GM21447 (cell line): ENCODE measurements at regions not wholly inside any gene's neighbourhood (a gene's known extent, or its start where the extent isn't known, plus 50 kb on each side); places are given as distances from the start of the nearest gene placed in this dataset.

Experiments
- ATAC-seq: cut with Tn5 transposase; IDR thresholded peaks from one replicate; pipeline ENCODE4 v1.9.1; 2021; ENCODE audit not compliant: unreplicated experiment

DNA sequence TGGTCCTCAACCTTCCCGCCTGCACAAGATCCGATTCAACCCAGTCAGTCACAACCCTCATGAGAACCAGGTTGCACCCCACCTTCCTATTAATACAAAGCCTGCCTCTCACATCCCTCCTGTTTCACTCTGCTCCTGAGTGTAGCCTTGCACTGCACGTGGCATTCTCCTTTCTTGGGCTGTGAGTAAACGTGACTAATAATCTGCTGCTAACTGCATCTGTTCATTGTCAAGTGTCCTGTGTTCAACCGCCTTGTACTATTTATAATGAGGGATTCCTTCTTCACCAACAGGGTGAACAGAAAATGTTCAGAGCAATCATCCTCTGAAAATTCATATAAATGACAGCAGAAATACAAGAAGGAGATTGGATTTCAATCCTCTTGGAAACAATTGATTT is 1608.2 kb downstream of the SLITRK5 start:
- ATAC-seq: no peak

DNA sequence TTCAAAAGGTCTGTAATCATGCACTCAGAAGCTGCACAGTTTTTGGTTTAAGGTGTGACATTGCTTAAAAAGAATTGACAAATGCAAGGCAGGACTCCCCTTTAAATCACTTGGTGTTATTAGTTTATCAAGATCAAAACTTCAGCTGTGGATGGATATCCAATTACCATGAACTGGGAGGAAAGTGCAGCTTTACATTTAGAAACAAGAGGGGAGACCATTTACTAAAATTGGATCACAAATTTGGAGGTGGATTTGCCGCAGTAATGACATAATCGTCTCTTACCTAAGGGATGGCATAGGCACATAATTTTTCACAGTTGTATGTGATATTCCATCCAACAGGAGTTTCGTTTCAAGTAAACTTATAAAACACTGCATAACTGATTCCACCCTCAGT is 1610.2 kb downstream of the SLITRK5 start:
- no peak for ATAC-seq

DNA sequence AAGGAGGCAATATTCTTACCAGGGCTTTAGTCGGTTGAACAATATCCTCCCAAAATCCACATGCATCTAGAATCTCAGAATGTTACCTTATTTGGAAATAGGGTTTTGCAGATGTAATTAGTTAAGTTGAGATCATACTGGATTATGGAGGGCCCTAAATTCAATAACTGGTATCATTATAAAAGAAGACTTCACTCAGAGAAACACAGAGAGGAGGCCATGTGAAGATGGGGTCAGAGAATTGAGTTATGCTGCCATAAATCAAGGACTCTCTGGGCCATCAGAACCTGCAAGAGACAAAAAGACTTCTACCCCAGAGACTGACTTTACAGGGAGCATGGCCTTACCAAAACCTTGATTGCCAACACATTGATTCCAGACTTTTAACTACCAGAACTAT is 1611.1 kb downstream of the SLITRK5 start:
- ATAC-seq: no peak

DNA sequence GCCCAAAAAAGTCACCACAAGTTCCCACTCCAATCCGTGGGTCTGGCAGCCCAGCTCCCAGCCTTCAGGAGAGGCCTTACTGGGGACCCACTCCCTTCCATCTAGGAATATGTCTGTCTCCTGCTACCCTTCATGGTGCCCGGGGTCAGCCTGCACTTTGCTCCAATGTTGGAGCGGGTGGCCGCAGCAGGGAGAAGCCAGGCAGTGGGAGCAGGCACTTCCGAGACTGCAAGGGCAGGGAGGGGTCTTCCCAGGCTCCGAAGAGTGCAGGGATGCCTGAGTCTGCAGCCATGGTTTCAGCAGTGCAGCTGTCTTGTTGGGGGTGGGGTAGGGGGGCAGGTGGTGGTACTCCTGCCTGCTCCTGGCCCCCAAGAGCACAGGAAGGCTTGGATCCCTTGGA is 1616.2 kb downstream of the SLITRK5 start:
- ATAC-seq: no peak

DNA sequence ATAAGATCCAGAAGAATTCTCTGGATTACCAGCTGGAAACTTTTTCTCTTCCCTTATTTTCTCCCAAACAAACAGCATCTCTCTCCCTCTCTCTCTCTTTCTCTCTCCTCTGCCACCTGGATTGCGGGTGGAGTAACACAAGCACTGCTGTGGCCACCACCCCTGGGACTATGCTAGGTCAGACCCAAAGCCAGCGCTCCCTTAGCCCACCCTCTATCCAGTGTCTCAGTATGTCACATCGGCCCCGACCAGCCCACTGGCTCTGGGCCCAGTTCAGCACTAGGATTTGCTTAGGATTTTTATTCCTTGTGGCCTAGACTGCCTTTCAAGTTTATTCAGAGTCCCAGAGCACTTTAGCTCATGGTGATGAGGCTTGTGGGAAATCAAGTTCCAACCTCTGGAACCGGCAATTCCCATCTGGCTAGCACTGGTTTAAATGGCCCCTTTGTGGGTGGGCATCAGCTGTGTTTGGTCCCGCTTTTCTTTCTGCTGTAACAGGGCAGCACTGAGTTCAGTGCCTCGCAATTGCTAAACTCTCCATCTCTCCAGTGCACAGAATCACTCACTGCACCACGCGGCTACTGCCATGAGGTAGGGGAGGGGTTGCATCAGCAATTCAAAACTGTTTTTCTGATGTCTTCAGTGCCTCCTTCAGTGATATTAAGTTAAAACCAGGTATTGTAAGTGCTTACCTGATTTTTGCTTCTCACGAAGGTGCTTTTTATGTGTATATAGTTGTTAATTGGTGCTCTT is 1623.1 kb downstream of the SLITRK5 start:
- no peak for ATAC-seq

DNA sequence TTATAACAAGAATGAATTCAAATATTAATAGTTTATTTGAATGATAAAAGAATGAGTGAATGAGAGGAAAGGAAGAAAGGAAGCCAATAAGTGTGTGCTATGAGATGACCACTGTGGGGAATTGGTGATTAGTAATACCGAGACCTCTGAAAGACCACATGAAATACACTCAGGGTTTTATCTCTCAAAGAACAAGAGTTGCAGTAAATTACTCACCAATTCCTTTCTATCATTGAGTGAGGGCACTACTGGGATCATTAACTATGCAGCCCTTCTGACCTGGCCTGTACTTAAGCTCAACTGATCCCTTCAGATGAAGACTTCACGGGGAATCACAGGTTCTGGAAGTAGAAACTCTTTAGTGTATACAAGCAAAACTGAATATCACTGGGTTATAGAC is 1636.1 kb downstream of the SLITRK5 start:
- no peak for ATAC-seq

DNA sequence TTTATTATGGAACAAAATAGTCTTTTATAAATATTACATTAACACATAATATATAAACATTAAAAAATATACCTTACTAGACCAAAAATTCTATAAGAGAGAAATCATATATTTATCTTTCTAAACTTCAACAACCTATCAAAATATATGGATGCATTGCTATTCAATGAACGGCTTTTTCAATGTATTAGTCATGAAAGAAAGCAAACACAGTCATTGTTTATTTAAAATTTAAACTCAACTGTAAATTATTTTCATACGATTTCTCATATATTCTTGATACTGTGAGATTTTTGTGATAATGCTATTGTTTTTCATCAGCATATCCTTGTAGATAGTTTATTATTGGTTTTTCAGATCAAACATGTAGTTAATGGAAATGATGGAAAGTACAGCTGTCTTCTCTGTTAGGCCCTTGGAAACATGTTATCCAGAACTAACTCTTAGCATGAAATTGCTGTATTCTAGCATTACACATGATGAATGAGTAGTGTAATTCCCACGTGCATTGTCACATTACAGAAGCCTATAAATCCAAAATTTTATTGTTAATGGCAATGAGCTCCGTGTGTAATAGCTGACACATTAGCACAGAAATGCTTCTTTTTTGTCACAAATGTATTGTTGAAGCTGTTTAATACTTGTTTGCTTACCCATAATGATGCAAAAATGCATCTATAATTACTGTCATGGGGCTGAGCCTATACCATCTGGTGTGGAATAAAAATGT is 1639.9 kb downstream of the SLITRK5 start:
- no peak for ATAC-seq

DNA sequence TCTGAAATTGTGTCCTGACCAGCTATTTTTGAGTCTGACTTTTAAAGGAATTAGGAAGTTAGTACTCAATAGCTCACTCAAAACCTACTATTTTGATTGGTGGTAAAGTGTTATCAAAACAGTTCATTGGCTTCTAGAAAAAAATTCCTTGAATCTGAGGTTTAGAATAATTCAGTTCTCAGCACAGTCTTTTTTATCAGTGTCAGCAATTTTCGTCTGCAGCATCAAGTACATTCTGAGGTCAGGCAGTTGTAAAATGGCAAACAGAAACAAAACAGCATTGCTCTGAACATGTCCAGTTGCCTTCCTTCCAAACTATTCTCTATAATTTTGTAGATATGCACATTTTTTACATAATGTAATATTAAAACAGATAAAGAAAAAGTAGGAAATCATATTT is 1644.1 kb downstream of the SLITRK5 start:
- no peak for ATAC-seq

DNA sequence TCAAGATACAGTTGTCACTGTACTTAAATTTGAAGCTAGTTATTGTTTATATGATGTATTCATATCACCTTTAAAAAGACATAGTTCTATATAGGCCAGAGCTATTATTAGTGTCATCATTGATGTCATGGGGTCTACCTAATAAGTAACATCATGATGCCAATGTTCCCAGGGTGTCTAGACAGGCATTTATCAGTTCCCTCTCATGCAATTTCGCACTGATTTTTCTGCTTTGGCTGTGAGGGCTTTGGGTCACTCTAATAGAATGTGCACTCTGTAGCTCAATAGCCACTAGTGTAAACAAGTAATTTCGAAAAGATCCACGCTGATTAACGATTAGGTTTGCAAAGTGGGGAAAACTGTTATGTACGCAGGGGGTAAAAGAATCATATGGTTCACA is 1651.3 kb downstream of the SLITRK5 start:
- no peak for ATAC-seq

DNA sequence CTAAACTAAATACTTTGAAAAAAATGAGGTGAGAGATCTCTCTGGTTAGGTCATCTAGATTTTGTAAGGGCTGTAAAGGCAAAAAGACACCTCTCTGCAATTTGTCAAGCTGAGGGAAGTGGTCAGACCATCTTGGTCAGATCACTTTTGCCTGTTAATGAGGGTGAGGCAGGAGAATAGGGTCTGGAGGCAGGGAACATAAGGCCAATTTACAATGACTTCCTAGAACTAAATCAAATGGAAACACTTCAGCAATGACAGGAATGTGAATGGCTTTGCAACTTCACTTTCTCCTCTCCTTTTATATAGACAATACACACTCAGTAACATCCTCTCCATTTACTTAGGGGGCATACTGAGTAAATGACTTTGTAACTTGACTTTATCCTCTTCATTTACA is 1653.4 kb downstream of the SLITRK5 start:
- no peak for ATAC-seq

DNA sequence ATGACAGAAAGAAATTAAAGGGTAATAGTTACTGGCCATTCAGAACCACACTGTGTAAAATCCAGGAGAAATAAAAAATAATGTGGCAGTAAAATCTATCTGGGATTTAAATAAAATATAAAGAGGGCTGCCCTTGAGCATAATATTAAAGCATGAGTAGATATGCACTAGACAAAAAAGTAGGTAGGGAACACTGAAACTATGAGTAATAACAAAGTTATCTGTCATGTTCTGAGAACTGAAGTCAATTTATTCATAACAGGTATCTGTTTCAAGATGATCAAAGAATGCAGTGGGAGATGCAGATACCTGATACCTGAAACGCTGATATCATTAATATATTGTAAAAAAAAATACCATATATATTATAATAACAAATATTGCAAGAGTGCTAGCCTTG is 1672.0 kb downstream of the SLITRK5 start:
- ATAC-seq: no peak

DNA sequence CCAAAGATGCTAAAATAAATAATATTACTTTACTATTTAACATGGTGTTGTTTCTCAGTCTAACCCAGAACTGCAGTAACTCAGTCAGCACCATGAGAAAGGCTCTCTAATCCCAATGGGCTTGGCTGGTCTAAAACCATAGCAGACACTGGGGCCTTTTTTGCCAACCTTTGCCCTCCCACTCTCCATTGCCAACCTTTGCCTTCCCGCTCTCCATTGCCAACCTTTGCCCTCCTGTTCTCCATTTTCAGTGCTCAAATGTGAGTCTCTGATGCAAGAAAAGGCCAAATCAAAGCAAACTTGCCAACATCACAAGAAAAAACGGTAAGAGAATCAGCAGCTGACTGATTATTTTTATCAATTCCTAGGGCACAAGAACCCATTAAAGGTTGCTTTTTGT is 1681.2 kb downstream of the SLITRK5 start:
- no peak for ATAC-seq

DNA sequence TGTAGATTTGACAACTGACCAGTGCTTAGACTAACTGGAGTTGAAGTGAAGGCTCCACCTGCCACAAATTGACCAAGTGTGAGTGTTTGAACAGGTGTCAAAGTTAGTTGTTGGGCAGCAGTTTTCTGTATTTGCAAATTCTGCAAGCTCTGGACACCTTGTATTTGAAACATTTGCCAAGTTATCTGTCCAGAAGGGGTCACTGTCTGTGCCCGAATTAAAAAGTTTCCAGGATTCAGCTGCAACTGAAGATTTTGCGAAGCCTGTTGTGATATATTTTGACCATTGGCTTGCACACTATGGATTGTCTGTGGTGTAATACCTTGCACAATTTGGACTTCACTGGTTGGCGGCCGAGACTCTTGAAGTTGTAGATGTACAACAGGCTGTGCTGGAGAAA is 1690.7 kb downstream of the SLITRK5 start:
- ATAC-seq: no peak

DNA sequence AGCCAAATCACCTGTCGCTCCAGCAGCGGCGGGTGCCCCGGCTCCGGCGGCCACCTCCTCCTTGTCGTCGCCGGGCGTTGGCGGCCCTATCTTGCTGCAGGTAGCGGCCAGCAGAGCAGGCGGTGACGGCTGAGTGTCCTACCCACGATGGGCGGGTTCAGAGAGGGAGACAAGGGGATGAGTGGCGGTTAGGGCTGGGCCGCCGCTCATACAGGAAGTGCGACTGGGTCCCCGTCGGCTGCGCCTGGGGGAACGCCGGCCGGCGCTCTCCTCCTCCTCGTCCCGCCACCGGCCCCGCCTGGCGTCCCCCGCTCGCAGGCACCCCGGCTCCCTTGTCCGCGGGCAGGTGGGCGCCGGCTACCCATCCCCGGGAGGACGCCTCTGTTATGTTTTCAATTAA is 1692.0 kb downstream of the SLITRK5 start:
- ATAC-seq: no peak

DNA sequence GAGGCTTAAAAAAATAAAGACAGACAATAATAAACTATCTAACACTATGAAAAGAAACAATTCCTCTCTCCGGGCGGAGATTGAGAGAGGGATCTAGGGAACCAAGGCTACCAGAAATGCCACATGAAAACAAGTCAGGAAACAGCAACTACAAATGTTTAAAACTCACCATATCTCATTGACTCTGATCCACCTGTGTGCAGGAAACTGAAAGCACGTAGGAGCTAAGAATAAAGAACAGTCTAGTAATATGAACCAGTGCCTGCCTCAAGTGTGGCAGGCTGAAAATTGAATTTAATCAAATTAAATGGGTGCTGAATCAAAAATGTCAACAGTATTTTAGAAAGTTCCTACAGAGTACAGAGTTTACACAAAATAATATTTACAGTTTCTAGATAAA is 1701.0 kb downstream of the SLITRK5 start:
- no peak for ATAC-seq

DNA sequence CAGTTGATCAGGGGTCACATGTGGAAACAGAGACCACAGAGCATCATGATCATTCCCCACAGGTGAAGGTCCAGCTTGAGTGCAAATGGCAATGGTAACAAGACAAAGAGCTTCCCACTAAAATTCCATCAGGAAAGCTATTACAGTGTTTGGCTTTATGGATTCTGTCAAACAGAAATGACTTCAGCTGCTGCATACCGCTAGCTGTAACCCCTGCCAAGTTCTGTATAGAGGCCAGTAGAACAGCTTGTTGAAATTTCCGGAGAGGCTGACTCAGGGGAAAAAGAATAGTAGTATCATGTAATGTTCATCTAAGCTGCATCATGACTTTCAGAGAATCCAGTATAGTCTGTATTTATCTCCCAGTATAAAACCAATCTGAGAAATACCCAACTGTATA is 1704.7 kb downstream of the SLITRK5 start:
- no peak for ATAC-seq

DNA sequence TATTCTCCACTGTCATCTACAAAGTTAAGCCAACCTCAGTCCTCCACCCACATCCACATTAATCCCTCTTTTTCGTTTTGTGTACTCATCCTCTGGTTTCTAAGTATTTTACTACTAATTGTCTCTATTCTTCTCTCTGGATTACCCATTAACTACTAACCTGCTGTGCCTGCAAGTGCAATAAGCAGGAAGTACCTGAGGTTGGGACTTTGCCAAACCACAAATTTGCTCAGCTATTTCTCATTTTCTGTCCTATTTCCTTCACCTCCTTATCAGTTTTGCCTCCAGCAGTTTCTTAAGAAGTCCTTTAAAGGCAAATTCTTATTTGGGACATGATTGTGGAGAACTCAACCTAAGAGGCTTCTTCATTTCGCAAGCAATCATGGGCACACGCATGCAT is 1708.9 kb downstream of the SLITRK5 start:
- no peak for ATAC-seq

DNA sequence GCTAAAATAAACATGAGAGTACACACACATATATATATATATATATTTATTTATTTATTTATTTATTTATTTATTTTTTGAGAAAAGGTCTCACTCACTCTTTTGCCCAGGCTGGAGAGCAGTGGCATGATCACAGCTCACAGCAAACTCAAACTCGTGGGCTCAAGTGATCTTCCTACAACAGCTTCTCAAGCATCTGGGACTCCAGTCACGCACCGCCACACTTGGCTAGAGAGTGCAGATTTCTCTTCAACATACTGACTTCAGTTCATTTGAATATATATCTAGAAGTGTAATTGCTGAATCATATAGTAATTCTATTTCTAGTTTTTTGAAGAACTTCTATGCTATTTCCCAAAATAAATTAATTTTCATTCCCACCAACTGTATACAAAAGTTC is 1711.8 kb downstream of the SLITRK5 start:
- no peak for ATAC-seq

DNA sequence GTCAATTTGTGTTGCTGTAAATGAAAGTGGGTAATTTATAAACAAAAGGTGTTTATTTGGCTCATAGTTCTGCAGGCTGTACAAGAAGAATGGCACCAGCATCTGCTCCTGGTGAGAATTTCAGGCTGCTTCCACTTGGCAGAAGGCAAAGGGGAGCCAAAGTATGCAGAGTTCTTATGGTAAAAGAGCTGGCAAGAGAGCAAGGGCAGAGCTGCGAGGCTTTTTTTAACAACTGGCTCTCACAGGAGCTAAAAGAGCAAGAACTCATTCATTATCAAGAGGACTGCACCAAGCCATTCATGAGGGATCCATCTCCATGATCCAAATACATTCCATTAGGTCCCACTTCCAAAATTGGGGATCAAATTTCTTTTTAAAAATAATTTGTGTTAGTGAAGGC is 1712.7 kb downstream of the SLITRK5 start:
- ATAC-seq: no peak

DNA sequence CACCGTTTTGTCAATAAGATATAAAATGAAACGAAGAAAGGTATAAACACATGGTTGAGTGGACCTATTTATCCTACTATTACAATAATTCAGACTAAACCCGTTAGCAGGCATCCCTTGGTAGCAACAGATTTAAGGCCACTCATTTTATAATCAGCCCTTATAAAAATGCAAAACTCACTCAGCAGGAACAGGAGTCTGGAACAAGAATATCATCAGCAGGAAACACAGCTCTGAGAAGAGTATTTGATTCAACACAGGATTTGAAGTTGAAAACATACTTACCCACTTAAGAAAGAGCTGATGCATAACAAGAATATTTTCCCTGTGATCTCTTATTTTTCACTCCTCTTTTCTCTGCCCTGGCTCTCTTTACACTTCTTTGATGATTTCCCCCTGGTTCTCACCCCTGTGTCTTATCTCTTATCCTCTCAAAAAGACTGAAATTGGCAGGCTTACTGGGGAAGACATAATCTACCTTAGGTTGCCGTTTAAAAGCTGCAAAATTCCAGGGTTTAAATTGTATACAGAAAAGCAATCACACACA is 1722.7 kb downstream of the SLITRK5 start:
- no peak for ATAC-seq

DNA sequence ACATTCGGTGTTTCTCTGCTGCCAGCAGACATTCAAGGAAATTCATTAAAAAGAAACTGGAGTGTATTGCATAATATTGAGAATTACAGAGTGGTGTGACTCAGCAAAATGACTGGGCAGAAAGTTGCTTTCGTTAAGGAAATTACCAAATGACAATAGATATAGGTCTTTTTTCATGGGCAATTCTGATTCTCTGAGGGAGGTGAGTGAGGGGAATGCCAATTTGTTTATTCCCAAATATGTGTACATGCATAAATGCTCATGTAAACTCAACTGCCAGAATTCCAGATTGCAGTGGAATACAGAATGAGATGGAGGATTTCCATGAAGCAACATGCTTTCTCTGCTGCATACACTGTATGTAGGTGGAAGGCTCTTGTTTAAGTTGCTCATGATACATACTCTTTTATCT is 1730.1 kb downstream of the SLITRK5 start:
- no peak for ATAC-seq

DNA sequence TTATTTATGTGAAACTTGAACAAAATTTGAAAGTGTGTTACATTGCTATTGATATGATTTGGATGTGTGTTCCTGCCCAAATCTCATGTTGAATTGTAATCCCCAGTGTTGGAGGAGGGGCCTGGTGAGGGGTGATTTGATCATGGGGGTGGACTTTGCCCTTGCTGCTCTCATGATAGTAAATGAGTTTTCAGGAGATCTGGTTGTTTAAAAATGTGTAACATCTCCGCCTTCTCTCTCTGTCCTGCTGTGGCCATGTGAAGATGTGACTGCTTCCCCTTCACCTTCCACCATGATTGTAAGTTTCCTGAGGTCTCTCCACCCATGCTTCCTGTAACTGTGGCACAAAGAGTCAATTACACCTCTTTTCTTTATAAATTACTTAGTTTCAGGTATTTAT is 1731.0 kb downstream of the SLITRK5 start:
- no peak for ATAC-seq
